ENCODE measurements at regions not wholly inside any gene's neighbourhood (a gene's known extent, or its start where the extent isn't known, plus 50 kb on each side); places are given as distances from the start of the nearest gene placed in this dataset.

DNA sequence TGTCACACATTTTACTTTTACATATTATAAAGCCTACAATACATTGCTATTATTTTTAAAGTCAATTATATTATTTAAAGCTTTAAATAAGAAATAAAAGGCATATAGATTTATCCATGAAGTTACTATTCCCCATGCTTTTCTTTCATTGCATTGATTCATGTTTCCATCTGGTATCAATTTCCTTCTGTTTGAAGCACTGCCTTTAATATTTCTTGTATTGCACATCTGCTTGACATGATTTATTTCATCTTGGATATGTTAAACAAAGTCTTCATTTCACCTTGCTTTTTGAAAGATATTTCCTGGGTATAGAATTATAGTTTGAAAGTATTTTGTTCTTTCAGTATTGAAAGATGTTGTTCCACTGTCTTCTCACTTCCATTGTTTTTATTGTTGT, 174.3 kb upstream of the MBNL1 start:
- no peak for TF ChIP-seq EZH2 (IDR thresholded peaks at IDR 0.05; ENCODE audit: borderline replicate concordance, insufficient read depth, low read depth, low read length, poor library complexity, severe bottlenecking)
- TF ChIP-seq, protein P1, sequence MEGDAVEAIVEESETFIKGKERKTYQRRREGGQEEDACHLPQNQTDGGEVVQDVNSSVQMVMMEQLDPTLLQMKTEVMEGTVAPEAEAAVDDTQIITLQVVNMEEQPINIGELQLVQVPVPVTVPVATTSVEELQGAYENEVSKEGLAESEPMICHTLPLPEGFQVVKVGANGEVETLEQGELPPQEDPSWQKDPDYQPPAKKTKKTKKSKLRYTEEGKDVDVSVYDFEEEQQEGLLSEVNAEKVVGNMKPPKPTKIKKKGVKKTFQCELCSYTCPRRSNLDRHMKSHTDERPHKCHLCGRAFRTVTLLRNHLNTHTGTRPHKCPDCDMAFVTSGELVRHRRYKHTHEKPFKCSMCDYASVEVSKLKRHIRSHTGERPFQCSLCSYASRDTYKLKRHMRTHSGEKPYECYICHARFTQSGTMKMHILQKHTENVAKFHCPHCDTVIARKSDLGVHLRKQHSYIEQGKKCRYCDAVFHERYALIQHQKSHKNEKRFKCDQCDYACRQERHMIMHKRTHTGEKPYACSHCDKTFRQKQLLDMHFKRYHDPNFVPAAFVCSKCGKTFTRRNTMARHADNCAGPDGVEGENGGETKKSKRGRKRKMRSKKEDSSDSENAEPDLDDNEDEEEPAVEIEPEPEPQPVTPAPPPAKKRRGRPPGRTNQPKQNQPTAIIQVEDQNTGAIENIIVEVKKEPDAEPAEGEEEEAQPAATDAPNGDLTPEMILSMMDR (IDR thresholded peaks at IDR 0.05), result no peak

All from B cell (primary cell).